Heart left ventricle (tissue), 16 donors: ENCODE measurements at regions not wholly inside any gene's neighbourhood (a gene's known extent, or its start where the extent isn't known, plus 50 kb on each side); places are given as distances from the start of the nearest gene placed in this dataset.

Source experiments
- ATAC-seq, 4 donors: fragments of 200-7000 bp; cut with Tn5 transposase; one replicate each; pipeline ENCODE4 v1.9.1; 2020 to 2022; ENCODE audit warnings: moderate library complexity in 4 of 4, mild to moderate bottlenecking in 3 of 4, moderate number of reproducible peaks in 1 of 4
- DNase-seq, 5 donors: peaks; one replicate each; pipeline ENCODE4 v3.0.0-alpha.2; 2020
- H3K27ac ChIP-seq, 12 donors: fragments of 200-600 bp; sonication (generic) in 4 of 12; one replicate each; pipeline versions ENCODE4 v1.5.0 to v1.8.0; 2016 to 2022; ENCODE audit warnings: mild to moderate bottlenecking in 2 of 12
- H3K27me3 ChIP-seq, 9 donors: fragments of 200-600 bp; sonication (generic) in 2 of 9; one replicate each; pipeline versions ENCODE4 v1.5.1 to v1.8.0; 2016 to 2022; ENCODE audit warnings: mild to moderate bottlenecking in 3 of 9
- H3K36me3 ChIP-seq, 9 donors: fragments of 200-600 bp; sonication (generic) in 2 of 9; one replicate each; pipeline versions ENCODE4 v1.5.0 to v1.8.0; 2018 to 2022; ENCODE audit warnings: mild to moderate bottlenecking in 2 of 9
- H3K4me1 ChIP-seq, 12 donors: fragments of 200-600 bp; sonication (generic) in 4 of 12; one replicate each; pipeline versions ENCODE4 v1.5.0 to v1.8.0; 2016 to 2022; ENCODE audit warnings: mild to moderate bottlenecking in 3 of 12
- H3K4me3 ChIP-seq, 12 donors: fragments of 200-600 bp; sonication (generic) in 4 of 12; one replicate each; pipeline versions ENCODE4 v1.5.0 to v1.8.0; 2017 to 2022; ENCODE audit warnings: mild to moderate bottlenecking in 9 of 12, moderate library complexity in 4 of 12
- H3K9me3 ChIP-seq, 12 donors: fragments of 200-600 bp; sonication (generic) in 4 of 12; one replicate each; pipeline versions ENCODE4 v1.5.0 to v1.8.0; 2016 to 2022; ENCODE audit warnings: mild to moderate bottlenecking in 1 of 12
- CTCF ChIP-seq, 12 donors: fragments of 200-600 bp; sonication (generic) in 4 of 12; IDR thresholded peaks; one replicate each; pipeline versions ENCODE4 v1.5.0 to v1.8.0; 2018 to 2022; ENCODE audit warnings: antibody characterized with exemption in 12 of 12, mild to moderate bottlenecking in 5 of 12
- POLR2A ChIP-seq, 2 donors: fragments of 450-650 bp; IDR thresholded peaks; one replicate each; pipeline ENCODE4 v1.6.1; 2017; ENCODE audit warnings: antibody characterized with exemption in 2 of 2, mild to moderate bottlenecking in 2 of 2, moderate library complexity in 2 of 2
- WGBS, 4 donors: extraction: QIAGEN DNeasy Blood & Tissue Kit in 2 of 4; methylation state at CpG; one replicate each; pipeline versions ENCODE4 v1.1.5 to v1.1.7; 2013 to 2018; 5-methylcytosine and 5-hydroxymethylcytosine counted together
- intact Hi-C, 10 donors: fragments of 100-400 bp; cut with DNase I; formaldehyde crosslinking; loops; one replicate each; pipeline versions ENCODE4 v1.11.1 to v1.14.2; 2022
- donor health status: ischemic (EF 13 %, LVEDD 7.1; RV severe dilation, severe dysfunction).
- donor health status: healthy with polysubstance abuse.
- donor health status: DM: no; HTN: yes; CAD: no.
- donor health status: DM: no; HTN: no; CAD: no.
- donor health status: ischemic (EF 25% LVEDD 6.9; RV normal size, moderate dysfunction).
- donor health status: ischemic (EF 25% LVEDD 5.7; RV mildly dilated, moderate dysfunction).
- donor health status: healthy.
- donor health status: DM: yes; HTN: yes; CAD: no.
- donor health status: ischemic (EF 35%, LVEDD 5.7; RV mildly dilated, moderate dysfunction).
- donor health status: nonischemic (EF 11% LVEDD 7.7; RV severe dilation, severe dysfunction).
- donor health status: DM: yes; HTN: yes; CAD: no.
- donor health status: PGD.
- donor health status: ischemic (EF 29% LVEDD 5.4; RV normal size, mild dysfunction).
- donor health status: nonischemic (EF 23%, LVEDD 6.1; RV moderate dilation, normal function).

GRCh38 chr9:84187090-84187489, 153.5 kb downstream of the SLC28A3 start:
- DNase-seq = no peak

GRCh38 chr9:84189904-84190303, 150.7 kb downstream of the SLC28A3 start:
- no peaks in the 10 kb centered on the region for H3K27me3 ChIP-seq
- intact Hi-C loops = no loop called here
- ATAC-seq (no peak), DNase-seq (no peak)
- 77 to 83% (median 81%) methylated on average over 7 of the region's 7 CpGs for WGBS, 4 donors
- no peak overlapping the region for H3K4me3 ChIP-seq
- peaks cover 0 to 9% (median 0%) of the 10 kb centered on the region in 12 donors for H3K4me1 ChIP-seq
- no peaks in the 10 kb centered on the region for H3K36me3 ChIP-seq
- TF ChIP-seq CTCF (IDR thresholded peaks at IDR 0.05) (no peak), POLR2A (IDR thresholded peaks at IDR 0.05) (no peak)
- H3K27ac ChIP-seq = no peak overlapping the region
- no peaks in the 10 kb centered on the region for H3K9me3 ChIP-seq

More at GRCh38 chr9:84187090-84187489, 153.5 kb downstream of the SLC28A3 start:
- no peaks in the 10 kb centered on the region for H3K36me3 ChIP-seq
- TF ChIP-seq CTCF (IDR thresholded peaks at IDR 0.05) = no peak
- no peak for TF ChIP-seq POLR2A (IDR thresholded peaks at IDR 0.05)
- intact Hi-C loops = no loop called here
- no peak for ATAC-seq
- 67 to 80% (median 73%) methylated on average over 5 of the region's 5 CpGs for WGBS, 4 donors
- H3K27ac ChIP-seq = no peak overlapping the region
- no peaks in the 10 kb centered on the region for H3K27me3 ChIP-seq
- H3K9me3 ChIP-seq = no peaks in the 10 kb centered on the region
- H3K4me1 ChIP-seq = peaks cover 0 to 15% (median 5%) of the 10 kb centered on the region in 12 donors
- no peak overlapping the region for H3K4me3 ChIP-seq

GRCh38 chr9:84190411-84190810, 150.1 kb downstream of the SLC28A3 start:
- H3K36me3 ChIP-seq = no peaks in the 10 kb centered on the region
- H3K27ac ChIP-seq = no peak overlapping the region
- WGBS, 4 donors = 77 to 87% (median 82%) methylated on average over 2 of the region's 2 CpGs
- DNase-seq (no peak), ATAC-seq (no peak)
- intact Hi-C loops = no loop called here
- TF ChIP-seq POLR2A (IDR thresholded peaks at IDR 0.05) (no peak), CTCF (IDR thresholded peaks at IDR 0.05) (no peak)
- H3K4me1 ChIP-seq = peaks cover 0 to 9% (median 0%) of the 10 kb centered on the region in 12 donors
- H3K4me3 ChIP-seq = no peak overlapping the region
- no peaks in the 10 kb centered on the region for H3K9me3 ChIP-seq
- no peaks in the 10 kb centered on the region for H3K27me3 ChIP-seq

GRCh38 chr9:84206801-84207370, 133.7 kb downstream of the SLC28A3 start:
- Histone ChIP-seq H3K4me1 (peaks cover 0 to 13% (median 0%) of the 10 kb centered on the region in 12 donors), H3K36me3 (no peaks in the 10 kb centered on the region), H3K9me3 (no peaks in the 10 kb centered on the region), H3K4me3 (no peak overlapping the region), H3K27ac (peak overlapping the region in 1 of 12 donors; percentile 58), H3K27me3 (no peaks in the 10 kb centered on the region)
- DNase-seq (no peak), ATAC-seq (no peak)
- no peak for TF ChIP-seq CTCF (IDR thresholded peaks at IDR 0.05)
- WGBS, 4 donors = 62 to 72% (median 66%) methylated on average over 9 of the region's 9 CpGs
- intact Hi-C loops = loop anchor here in 1 of 10 donors (10.0 kb wide), 1 partner anchor 62 kb away; no protein-coding TSS in a partner anchor
